Non-pigmented ciliary epithelial cell (primary cell): ENCODE measurements at regions not wholly inside any gene's neighbourhood (a gene's known extent, or its start where the extent isn't known, plus 50 kb on each side); places are given as distances from the start of the nearest gene placed in this dataset.
A peak's percentile ranks its signal among the peaks of the same experiment; 100 is the strongest.

ENCODE experiments used
- DNase-seq: peaks from one replicate; pipeline ENCODE4 v3.0.0-alpha.2; 2010; ENCODE audit warnings: low read depth

GRCh38 chr3:78003090-78003489 is 963.2 kb downstream of the ROBO2 start:
- DNase-seq: no peak

GRCh38 chr3:78004571-78004970 is 964.7 kb downstream of the ROBO2 start:
- no peak for DNase-seq

- DNase-seq: no peak
Observed at GRCh38 chr3:78013653-78014052, 973.8 kb downstream of the ROBO2 start.

- DNase-seq: no peak
Observed at GRCh38 chr3:78015856-78016255, 976.0 kb downstream of the ROBO2 start.

- no peak for DNase-seq
Observed at GRCh38 chr3:78021710-78022109, 981.8 kb downstream of the ROBO2 start.

GRCh38 chr3:78022232-78022631 is 982.3 kb downstream of the ROBO2 start:
- DNase-seq: no peak

- DNase-seq: no peak
Observed at GRCh38 chr3:78023257-78023656, 983.4 kb downstream of the ROBO2 start.

- no peak for DNase-seq
Observed at GRCh38 chr3:78025916-78026315, 986.0 kb downstream of the ROBO2 start.

- no peak for DNase-seq
Observed at GRCh38 chr3:78026318-78026828, 986.5 kb downstream of the ROBO2 start.

- DNase-seq: no peak
Observed at GRCh38 chr3:78029775-78030174, 989.9 kb downstream of the ROBO2 start.

- no peak for DNase-seq
Observed at GRCh38 chr3:78035131-78035641, 995.3 kb downstream of the ROBO2 start.

- peak; percentile 10 for DNase-seq
Observed at GRCh38 chr3:78041486-78041885, 1001.6 kb downstream of the ROBO2 start.

GRCh38 chr3:78046566-78046965 is 1006.7 kb downstream of the ROBO2 start:
- DNase-seq: no peak

GRCh38 chr3:78048698-78049097 is 1008.8 kb downstream of the ROBO2 start:
- no peak for DNase-seq

GRCh38 chr3:78049521-78049920 is 1009.6 kb downstream of the ROBO2 start:
- no peak for DNase-seq

- no peak for DNase-seq
Observed at GRCh38 chr3:78050276-78051065, 1010.6 kb downstream of the ROBO2 start.

GRCh38 chr3:78052746-78053145 is 1012.8 kb downstream of the ROBO2 start:
- DNase-seq: no peak

- no peak for DNase-seq
Observed at GRCh38 chr3:78066287-78066686, 1026.4 kb downstream of the ROBO2 start.

- DNase-seq: no peak
Observed at GRCh38 chr3:78070188-78070587, 1030.3 kb downstream of the ROBO2 start.

GRCh38 chr3:78076379-78076778 is 1036.5 kb downstream of the ROBO2 start:
- no peak for DNase-seq

GRCh38 chr3:78077178-78077577 is 1037.3 kb downstream of the ROBO2 start:
- DNase-seq: no peak

- no peak for DNase-seq
Observed at GRCh38 chr3:78077842-78078241, 1037.9 kb downstream of the ROBO2 start.

GRCh38 chr3:78079514-78079913 is 1039.6 kb downstream of the ROBO2 start:
- DNase-seq: no peak

GRCh38 chr3:78086150-78086549 is 1046.3 kb downstream of the ROBO2 start:
- no peak for DNase-seq
